HepG2 (cell line): ENCODE measurements at regions not wholly inside any gene's neighbourhood (a gene's known extent, or its start where the extent isn't known, plus 50 kb on each side); places are given as distances from the start of the nearest gene placed in this dataset.

Experiments used
- EZH2 ChIP-seq: conservative IDR thresholded peaks from 2 replicates; pipeline ENCODE4 v1.6.1; 2012; ENCODE audit warnings: mild to moderate bottlenecking, low read depth, low read length, moderate library complexity
- JUN ChIP-seq: sonication (generic); formaldehyde crosslinking; IDR thresholded peaks from 2 replicates; pipeline ENCODE4 v1.4.0; 2020; ENCODE audit warnings: mild to moderate bottlenecking, missing genetic modification reagents
- MAFG ChIP-seq: sonication (generic); formaldehyde crosslinking; IDR thresholded peaks from 2 replicates; pipeline ENCODE4 v1.5.1; 2020; ENCODE audit warnings: mild to moderate bottlenecking, missing genetic modification reagents
- MEIS2 ChIP-seq: sonication (generic); formaldehyde crosslinking; IDR thresholded peaks from 2 replicates; pipeline ENCODE4 v1.9.0; 2021; ENCODE audit warnings: mild to moderate bottlenecking, missing genetic modification reagents
- RBM22 ChIP-seq: fragments of 200-400 bp; formaldehyde crosslinking; optimal IDR thresholded peaks from 2 replicates; pipeline ENCODE3; 2017; ENCODE audit warnings: mild to moderate bottlenecking, low read length, moderate library complexity
- SRF ChIP-seq: IDR thresholded peaks from 2 replicates; pipeline ENCODE4 v1.6.1; 2011; ENCODE audit warnings: mild to moderate bottlenecking, low read depth, low read length, moderate library complexity
- TAF1 ChIP-seq: sonication (generic); formaldehyde crosslinking; IDR thresholded peaks from 2 replicates; pipeline ENCODE4 v1.4.0; 2020; ENCODE audit warnings: missing genetic modification reagents
- ZFX ChIP-seq: sonication (generic); formaldehyde crosslinking; IDR thresholded peaks from 2 replicates; pipeline ENCODE4 v1.4.0; 2020; ENCODE audit warnings: mild to moderate bottlenecking, low read depth, missing genetic modification reagents, moderate library complexity
- ZNF24 ChIP-seq: fragments of 450-650 bp; IDR thresholded peaks from 2 replicates; pipeline ENCODE4 v1.6.1; 2017; ENCODE audit warnings: antibody characterized with exemption, mild to moderate bottlenecking
- TF ChIP-seq, protein P1 (sequence below): sonication (generic); formaldehyde crosslinking; IDR thresholded peaks from 2 replicates; pipeline ENCODE4 v1.5.1; 2020; ENCODE audit warnings: mild to moderate bottlenecking, missing genetic modification reagents, moderate library complexity
- TF ChIP-seq, protein P2 (sequence below): sonication (generic); formaldehyde crosslinking; IDR thresholded peaks from 2 replicates; pipeline ENCODE4 v1.9.0; 2021; ENCODE audit warnings: missing genetic modification reagents, mild to moderate bottlenecking, borderline replicate concordance

DNA sequence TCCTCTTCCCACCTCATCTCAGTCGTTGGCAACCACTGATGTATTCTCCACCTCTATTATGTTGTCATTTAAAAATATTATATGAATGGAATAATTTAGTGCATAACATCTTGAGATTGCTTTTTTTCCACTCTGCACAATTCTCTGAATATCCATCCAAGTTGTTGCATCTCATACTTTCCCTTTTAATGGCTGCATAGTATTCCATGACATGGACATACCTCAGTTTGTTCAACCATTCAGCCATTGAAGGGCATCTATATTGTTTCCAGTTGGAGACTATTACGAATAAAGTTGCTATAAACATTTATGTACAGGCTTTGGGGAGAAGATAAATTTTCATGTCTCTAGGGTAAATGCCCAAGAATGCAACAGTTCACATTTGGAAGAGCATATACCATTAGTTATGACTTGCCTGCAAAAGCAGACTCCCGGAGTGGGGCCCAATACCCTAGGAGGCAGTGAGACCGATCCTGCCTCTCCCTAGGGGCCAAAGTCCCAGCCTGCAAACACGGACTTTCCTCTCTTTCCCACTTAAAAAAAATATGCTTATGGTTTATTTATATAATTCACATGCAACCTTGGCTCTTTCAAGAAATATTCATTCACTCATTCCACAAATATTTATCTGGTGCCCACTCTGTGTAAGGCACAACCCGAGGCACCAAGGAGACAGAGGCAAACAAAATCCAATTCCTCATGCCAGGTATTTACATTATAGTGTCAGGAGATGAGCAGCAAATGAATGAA lies 227.0 kb upstream of the PMEPA1 start:
- TF ChIP-seq RBM22 (no peak), SRF (no peak), EZH2 (no peak), ZNF24 (no peak), TAF1 (CRISPR knock-in tag) (no peak), MAFG (CRISPR knock-in tag) (no peak), JUN (CRISPR knock-in tag) (no peak), MEIS2 (no peak), ZFX (CRISPR knock-in tag) (no peak)
- TF ChIP-seq, protein P1, sequence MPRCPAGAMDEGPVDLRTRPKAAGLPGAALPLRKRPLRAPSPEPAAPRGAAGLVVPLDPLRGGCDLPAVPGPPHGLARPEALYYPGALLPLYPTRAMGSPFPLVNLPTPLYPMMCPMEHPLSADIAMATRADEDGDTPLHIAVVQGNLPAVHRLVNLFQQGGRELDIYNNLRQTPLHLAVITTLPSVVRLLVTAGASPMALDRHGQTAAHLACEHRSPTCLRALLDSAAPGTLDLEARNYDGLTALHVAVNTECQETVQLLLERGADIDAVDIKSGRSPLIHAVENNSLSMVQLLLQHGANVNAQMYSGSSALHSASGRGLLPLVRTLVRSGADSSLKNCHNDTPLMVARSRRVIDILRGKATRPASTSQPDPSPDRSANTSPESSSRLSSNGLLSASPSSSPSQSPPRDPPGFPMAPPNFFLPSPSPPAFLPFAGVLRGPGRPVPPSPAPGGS = no peak
- TF ChIP-seq, protein P2, sequence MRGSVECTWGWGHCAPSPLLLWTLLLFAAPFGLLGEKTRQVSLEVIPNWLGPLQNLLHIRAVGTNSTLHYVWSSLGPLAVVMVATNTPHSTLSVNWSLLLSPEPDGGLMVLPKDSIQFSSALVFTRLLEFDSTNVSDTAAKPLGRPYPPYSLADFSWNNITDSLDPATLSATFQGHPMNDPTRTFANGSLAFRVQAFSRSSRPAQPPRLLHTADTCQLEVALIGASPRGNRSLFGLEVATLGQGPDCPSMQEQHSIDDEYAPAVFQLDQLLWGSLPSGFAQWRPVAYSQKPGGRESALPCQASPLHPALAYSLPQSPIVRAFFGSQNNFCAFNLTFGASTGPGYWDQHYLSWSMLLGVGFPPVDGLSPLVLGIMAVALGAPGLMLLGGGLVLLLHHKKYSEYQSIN = no peak
